CD4-positive, alpha-beta T cell (primary cell): ENCODE measurements at regions not wholly inside any gene's neighbourhood (a gene's known extent, or its start where the extent isn't known, plus 50 kb on each side); places are given as distances from the start of the nearest gene placed in this dataset.

Experiments
- ATAC-seq: fragments of 200-7000 bp; cut with Tn5 transposase; one replicate; pipeline ENCODE4 v1.10.0; 2022; ENCODE audit warnings: mild to moderate bottlenecking; ENCODE audit not compliant: poor library complexity
- CTCF ChIA-PET: fragments of 350-600 bp; sonication (Branson Sonifier 250); formaldehyde crosslinking; loops from one replicate; lab custom pipeline; 2021; ENCODE audit warnings: antibody characterized with exemption, inconsistent platforms; lab: Charles Lee
- POLR2A ChIA-PET: fragments of 350-600 bp; sonication (Branson Sonifier 250); formaldehyde crosslinking; loops from one replicate; lab custom pipeline; 2021; ENCODE audit warnings: antibody characterized with exemption, inconsistent platforms; lab: Charles Lee
- DNase-seq, 14 experiments: peaks; one replicate each; pipeline ENCODE4 v3.0.0-alpha.2; 2013 to 2020; ENCODE audit warnings: mixed read lengths in 2 of 14
- H3K27ac ChIP-seq, 2 donors: one replicate each; pipeline versions ENCODE4 v1.5.1 to v1.7.0; 2013; ENCODE audit warnings: low read length in 2 of 2, low read depth in 1 of 2, mild to moderate bottlenecking in 1 of 2
- H3K27me3 ChIP-seq, 2 experiments: 1 replicate in 1 of 2; 2 replicates in 1 of 2; pipeline versions ENCODE4 v1.6.1 to v1.7.0; 2013; ENCODE audit warnings: low read length in 2 of 2, control low read depth in 1 of 2, mild to moderate bottlenecking in 1 of 2, moderate library complexity in 1 of 2; ENCODE audit not compliant: insufficient read depth in 2 of 2, control insufficient read depth in 1 of 2
- H3K36me3 ChIP-seq: one replicate; pipeline ENCODE4 v1.6.1; 2013; ENCODE audit warnings: low read length, control low read depth; ENCODE audit not compliant: insufficient read depth
- H3K4me1 ChIP-seq: one replicate; pipeline ENCODE4 v1.6.1; 2013; ENCODE audit warnings: low read length, control low read depth; ENCODE audit not compliant: insufficient read depth
- H3K4me3 ChIP-seq: one replicate; pipeline ENCODE4 v1.5.1; 2013; ENCODE audit warnings: mild to moderate bottlenecking, low read length, moderate library complexity
- H3K9me3 ChIP-seq, 2 experiments: 1 replicate in 1 of 2; 2 replicates in 1 of 2; pipeline versions ENCODE4 v1.6.1 to v1.7.0; 2013; ENCODE audit warnings: low read length in 2 of 2, mild to moderate bottlenecking in 2 of 2, control low read depth in 1 of 2, moderate library complexity in 1 of 2; ENCODE audit not compliant: control insufficient read depth in 1 of 2, insufficient read depth in 1 of 2
- H3K27ac Mint-ChIP-seq: one replicate; pipeline ENCODE4 v1.8.0; 2020; ENCODE audit warnings: mixed read lengths
- H3K27me3 Mint-ChIP-seq: one replicate; pipeline ENCODE4 v1.8.0; 2021; ENCODE audit warnings: mixed read lengths
- H3K36me3 Mint-ChIP-seq: one replicate; pipeline ENCODE4 v1.8.0; 2021; ENCODE audit warnings: low read depth, mixed read lengths
- H3K4me1 Mint-ChIP-seq: one replicate; pipeline ENCODE4 v1.8.0; 2021; ENCODE audit warnings: low read depth, mixed read lengths
- H3K4me3 Mint-ChIP-seq: one replicate; pipeline ENCODE4 v1.8.0; 2020; ENCODE audit warnings: mild to moderate bottlenecking, mixed read lengths
- H3K9me3 Mint-ChIP-seq: one replicate; pipeline ENCODE4 v1.8.0; 2020; ENCODE audit warnings: mixed read lengths
- intact Hi-C, 2 experiments: fragments of 100-400 bp; cut with DNase I in 1 of 2; cut with micrococcal nuclease in 1 of 2; formaldehyde crosslinking; loops; one replicate each; pipeline versions ENCODE4 v1.15.1 to v1.9.0; 2023 to 2025; cut with DNase I, micrococcal nuclease
- TF ChIP-seq, protein P1 (sequence below): fragments of 200-600 bp; IDR thresholded peaks from one replicate; pipeline ENCODE4 v1.8.0; 2022; ENCODE audit warnings: antibody characterized with exemption, mild to moderate bottlenecking

GRCh38 chr6:4668271-4669179 is 107.7 kb upstream of the CDYL start:
- ATAC-seq (no peak), DNase-seq (no peak)
- no peak overlapping the region for H3K4me3 ChIP-seq
- peaks cover 17% of the 10 kb centered on the region for H3K27me3 Mint-ChIP-seq
- no peaks in the 10 kb centered on the region for H3K27me3 ChIP-seq
- H3K9me3 Mint-ChIP-seq = no peaks in the 10 kb centered on the region
- no peaks in the 10 kb centered on the region for H3K36me3 ChIP-seq
- no peaks in the 10 kb centered on the region for H3K9me3 ChIP-seq
- H3K36me3 Mint-ChIP-seq = no peaks in the 10 kb centered on the region
- no peak overlapping the region for H3K4me3 Mint-ChIP-seq
- ChIA-PET CTCF (no interaction called here), POLR2A (no interaction called here)
- no peaks in the 10 kb centered on the region for H3K4me1 Mint-ChIP-seq
- intact Hi-C loops = no loop called here
- TF ChIP-seq, protein P1, sequence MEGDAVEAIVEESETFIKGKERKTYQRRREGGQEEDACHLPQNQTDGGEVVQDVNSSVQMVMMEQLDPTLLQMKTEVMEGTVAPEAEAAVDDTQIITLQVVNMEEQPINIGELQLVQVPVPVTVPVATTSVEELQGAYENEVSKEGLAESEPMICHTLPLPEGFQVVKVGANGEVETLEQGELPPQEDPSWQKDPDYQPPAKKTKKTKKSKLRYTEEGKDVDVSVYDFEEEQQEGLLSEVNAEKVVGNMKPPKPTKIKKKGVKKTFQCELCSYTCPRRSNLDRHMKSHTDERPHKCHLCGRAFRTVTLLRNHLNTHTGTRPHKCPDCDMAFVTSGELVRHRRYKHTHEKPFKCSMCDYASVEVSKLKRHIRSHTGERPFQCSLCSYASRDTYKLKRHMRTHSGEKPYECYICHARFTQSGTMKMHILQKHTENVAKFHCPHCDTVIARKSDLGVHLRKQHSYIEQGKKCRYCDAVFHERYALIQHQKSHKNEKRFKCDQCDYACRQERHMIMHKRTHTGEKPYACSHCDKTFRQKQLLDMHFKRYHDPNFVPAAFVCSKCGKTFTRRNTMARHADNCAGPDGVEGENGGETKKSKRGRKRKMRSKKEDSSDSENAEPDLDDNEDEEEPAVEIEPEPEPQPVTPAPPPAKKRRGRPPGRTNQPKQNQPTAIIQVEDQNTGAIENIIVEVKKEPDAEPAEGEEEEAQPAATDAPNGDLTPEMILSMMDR = no peak
- H3K4me1 ChIP-seq = no peaks in the 10 kb centered on the region
- no peak overlapping the region for H3K27ac ChIP-seq
- no peak overlapping the region for H3K27ac Mint-ChIP-seq

DNA sequence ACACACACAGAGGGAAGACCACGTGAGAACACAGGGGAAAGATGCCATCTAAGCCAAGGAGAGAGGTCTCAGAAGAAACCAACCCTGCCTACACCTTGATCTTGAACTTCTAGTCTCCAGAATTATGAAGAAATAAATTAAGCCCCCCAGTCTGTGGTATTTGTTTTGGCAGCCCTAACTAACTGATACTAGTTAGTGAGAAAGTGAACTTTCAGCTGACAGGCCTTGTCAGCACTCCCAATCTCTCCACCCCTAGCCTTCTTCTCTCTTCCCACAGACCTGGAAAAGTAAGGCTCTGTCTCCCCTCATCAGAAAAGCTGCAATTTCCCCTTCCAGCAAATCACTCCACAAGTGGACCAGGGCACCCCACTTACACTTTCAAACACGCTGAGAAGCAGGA is 108.6 kb upstream of the CDYL start:
- no peaks in the 10 kb centered on the region for H3K36me3 ChIP-seq
- Mint-ChIP-seq H3K9me3 (no peaks in the 10 kb centered on the region), H3K4me1 (no peaks in the 10 kb centered on the region), H3K27ac (no peak overlapping the region), H3K27me3 (peaks cover 20% of the 10 kb centered on the region), H3K4me3 (no peak overlapping the region), H3K36me3 (no peaks in the 10 kb centered on the region)
- no peak overlapping the region for H3K27ac ChIP-seq
- H3K4me3 ChIP-seq = no peak overlapping the region
- no peak for ATAC-seq
- H3K27me3 ChIP-seq = no peaks in the 10 kb centered on the region
- H3K9me3 ChIP-seq = no peaks in the 10 kb centered on the region
- intact Hi-C loops = no loop called here
- ChIA-PET POLR2A (no interaction called here), CTCF (no interaction called here)
- no peaks in the 10 kb centered on the region for H3K4me1 ChIP-seq
- DNase-seq = no peak
- TF ChIP-seq, protein P1 = no peak

DNA sequence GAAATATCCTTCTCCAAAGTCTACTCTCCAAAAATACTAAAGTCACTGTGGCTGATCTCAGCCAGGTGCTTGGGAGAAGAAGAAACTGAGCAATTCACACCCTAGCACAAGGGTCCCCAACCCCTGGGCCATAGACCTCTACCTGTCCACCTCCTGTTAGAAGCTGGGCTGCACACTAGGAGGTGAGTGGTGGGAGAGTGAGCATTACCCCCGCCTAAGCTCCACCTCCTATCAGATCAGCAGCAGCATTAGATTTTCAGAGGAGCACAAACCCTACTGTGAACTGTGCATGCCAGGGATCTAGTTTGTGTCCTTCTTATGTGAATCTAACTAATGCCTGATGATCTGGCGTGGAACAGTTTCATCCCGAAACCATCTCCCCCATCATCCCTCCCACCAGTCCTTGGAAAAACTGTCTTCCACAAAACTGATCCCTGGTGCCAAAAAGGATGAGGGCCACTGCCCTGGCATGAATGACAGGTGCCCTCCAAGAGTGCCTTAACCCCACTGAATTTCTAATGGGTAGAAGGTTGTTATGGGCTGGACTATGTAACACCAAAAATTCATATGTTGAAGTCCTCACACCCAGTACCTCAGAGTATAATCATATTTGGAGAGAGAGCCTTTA is 109.2 kb upstream of the CDYL start:
- Mint-ChIP-seq H3K4me3 (no peak overlapping the region), H3K9me3 (no peaks in the 10 kb centered on the region), H3K36me3 (no peaks in the 10 kb centered on the region), H3K4me1 (no peaks in the 10 kb centered on the region), H3K27ac (no peak overlapping the region), H3K27me3 (peaks cover 20% of the 10 kb centered on the region)
- intact Hi-C loops = no loop called here
- no peaks in the 10 kb centered on the region for H3K36me3 ChIP-seq
- ChIA-PET POLR2A (no interaction called here), CTCF (no interaction called here)
- H3K4me3 ChIP-seq = no peak overlapping the region
- no peaks in the 10 kb centered on the region for H3K4me1 ChIP-seq
- peaks cover 0 to 4% of the 10 kb centered on the region in 2 experiments for H3K9me3 ChIP-seq
- ATAC-seq (no peak), DNase-seq (no peak)
- H3K27ac ChIP-seq = no peak overlapping the region
- TF ChIP-seq, protein P1 = no peak
- no peaks in the 10 kb centered on the region for H3K27me3 ChIP-seq
